HEK293T (cell line): ENCODE measurements at regions not wholly inside any gene's neighbourhood (a gene's known extent, or its start where the extent isn't known, plus 50 kb on each side); places are given as distances from the start of the nearest gene placed in this dataset.

ENCODE experiments used
- ARNT ChIP-seq: fragments of 450-650 bp; IDR thresholded peaks from 2 replicates; pipeline ENCODE4 v1.6.1; 2017; ENCODE audit warnings: mild to moderate bottlenecking
- BHLHE40 ChIP-seq: fragments of 450-650 bp; IDR thresholded peaks from 2 replicates; pipeline ENCODE4 v1.6.1; 2016; ENCODE audit warnings: mild to moderate bottlenecking, moderate library complexity, borderline replicate concordance
- CTBP1 ChIP-seq: fragments of 450-650 bp; IDR thresholded peaks from 2 replicates; pipeline ENCODE4 v1.6.1; 2016; ENCODE audit warnings: borderline replicate concordance
- ELF4 ChIP-seq: fragments of 450-650 bp; IDR thresholded peaks from 2 replicates; pipeline ENCODE4 v1.6.1; 2017; ENCODE audit warnings: antibody characterized with exemption
- FOXA1 ChIP-seq: fragments of 450-650 bp; IDR thresholded peaks from 2 replicates; pipeline ENCODE4 v1.6.1; 2016; ENCODE audit warnings: mild to moderate bottlenecking
- FOXK2 ChIP-seq: fragments of 450-650 bp; IDR thresholded peaks from 2 replicates; pipeline ENCODE4 v1.6.1; 2016; ENCODE audit warnings: mild to moderate bottlenecking
- FOXM1 ChIP-seq: fragments of 450-650 bp; IDR thresholded peaks from 2 replicates; pipeline ENCODE4 v1.6.1; 2017; ENCODE audit warnings: mild to moderate bottlenecking, borderline replicate concordance
- HDGF ChIP-seq: fragments of 450-650 bp; IDR thresholded peaks from 2 replicates; pipeline ENCODE4 v1.6.1; 2017; ENCODE audit warnings: antibody characterized with exemption, borderline replicate concordance
- NFRKB ChIP-seq: fragments of 450-650 bp; IDR thresholded peaks from 2 replicates; pipeline ENCODE4 v1.6.1; 2016; ENCODE audit warnings: mild to moderate bottlenecking, moderate library complexity
- PKNOX1 ChIP-seq: fragments of 450-650 bp; IDR thresholded peaks from 2 replicates; pipeline ENCODE4 v1.6.1; 2016
- SP1 ChIP-seq: fragments of 450-650 bp; IDR thresholded peaks from 2 replicates; pipeline ENCODE4 v1.6.1; 2017
- SUZ12 ChIP-seq: fragments of 450-650 bp; IDR thresholded peaks from 2 replicates; pipeline ENCODE4 v1.6.1; 2016; ENCODE audit warnings: mild to moderate bottlenecking
- TARDBP ChIP-seq: fragments of 450-650 bp; IDR thresholded peaks from 2 replicates; pipeline ENCODE4 v1.6.1; 2016
- ZNF384 ChIP-seq: fragments of 450-650 bp; IDR thresholded peaks from 2 replicates; pipeline ENCODE4 v1.6.1; 2016

GRCh38 chr18:67074309-67074708 is 442.2 kb downstream of the DSEL start:
- no peak for TF ChIP-seq FOXM1
- no peak for TF ChIP-seq PKNOX1
- no peak for TF ChIP-seq ZNF384
- no peak for TF ChIP-seq CTBP1
- no peak for TF ChIP-seq HDGF
- no peak for TF ChIP-seq ARNT
- no peak for TF ChIP-seq FOXK2
- no peak for TF ChIP-seq SP1
- TF ChIP-seq FOXA1 = no peak
- no peak for TF ChIP-seq SUZ12
- TF ChIP-seq BHLHE40 = no peak
- TF ChIP-seq TARDBP = no peak
- TF ChIP-seq NFRKB = no peak
- no peak for TF ChIP-seq ELF4
